ENCODE measurements at regions not wholly inside any gene's neighbourhood (a gene's known extent, or its start where the extent isn't known, plus 50 kb on each side); places are given as distances from the start of the nearest gene placed in this dataset.
A peak's percentile ranks its signal among the peaks of the same experiment; 100 is the strongest.

- H3K4me3 ChIP-seq = no peak overlapping the region
- TF ChIP-seq CTCF (IDR thresholded peaks at IDR 0.05) = no peak
- intact Hi-C loops (cut with DNase I) = no loop called here
These were observed 97.9 kb upstream of the ATP8B1 start for GRCh38 chr18:57900906-57901435.

GRCh38 chr18:57898506-57899124 lies 95.5 kb upstream of the ATP8B1 start:
- DNase-seq (no peak), ATAC-seq (peak; percentile 59)
- no peak for TF ChIP-seq CTCF (IDR thresholded peaks at IDR 0.05)
- Histone ChIP-seq H3K27ac (no peak overlapping the region), H3K27me3 (no peaks in the 10 kb centered on the region), H3K36me3 (no peaks in the 10 kb centered on the region), H3K9me3 (no peaks in the 10 kb centered on the region), H3K4me1 (no peaks in the 10 kb centered on the region), H3K4me3 (no peak overlapping the region)
- intact Hi-C loops (cut with DNase I) = no loop called here

More at GRCh38 chr18:57900906-57901435, 97.9 kb upstream of the ATP8B1 start:
- DNase-seq (no peak), ATAC-seq (no peak)
- H3K9me3 ChIP-seq = no peaks in the 10 kb centered on the region
- no peaks in the 10 kb centered on the region for H3K36me3 ChIP-seq
- H3K4me1 ChIP-seq = no peaks in the 10 kb centered on the region
- H3K27ac ChIP-seq = no peak overlapping the region
- no peaks in the 10 kb centered on the region for H3K27me3 ChIP-seq

GRCh38 chr18:57895182-57895581 lies 92.1 kb upstream of the ATP8B1 start:
- ATAC-seq (no peak), DNase-seq (no peak)
- no peaks in the 10 kb centered on the region for H3K4me1 ChIP-seq
- no peak for TF ChIP-seq CTCF (IDR thresholded peaks at IDR 0.05)
- intact Hi-C loops (cut with DNase I) = no loop called here
- H3K9me3 ChIP-seq = no peaks in the 10 kb centered on the region
- H3K4me3 ChIP-seq = no peak overlapping the region
- H3K27ac ChIP-seq = no peak overlapping the region
- no peaks in the 10 kb centered on the region for H3K27me3 ChIP-seq
- no peaks in the 10 kb centered on the region for H3K36me3 ChIP-seq

GRCh38 chr18:57891707-57892391 lies 88.7 kb upstream of the ATP8B1 start:
- H3K27ac ChIP-seq = no peak overlapping the region
- no peaks in the 10 kb centered on the region for H3K27me3 ChIP-seq
- no peak for TF ChIP-seq CTCF (IDR thresholded peaks at IDR 0.05)
- H3K4me1 ChIP-seq = no peaks in the 10 kb centered on the region
- H3K36me3 ChIP-seq = no peaks in the 10 kb centered on the region
- H3K4me3 ChIP-seq = no peak overlapping the region
- no peak for DNase-seq
- peaks cover 0 to 16% of the 10 kb centered on the region in 2 donors for H3K9me3 ChIP-seq
- ATAC-seq = no peak
- intact Hi-C loops (cut with DNase I) = no loop called here

- DNase-seq (no peak), ATAC-seq (no peak)
- H3K4me3 ChIP-seq = no peak overlapping the region
- no peaks in the 10 kb centered on the region for H3K36me3 ChIP-seq
- no peaks in the 10 kb centered on the region for H3K4me1 ChIP-seq
- no peak for TF ChIP-seq CTCF (IDR thresholded peaks at IDR 0.05)
- H3K9me3 ChIP-seq = peaks cover 0 to 16% of the 10 kb centered on the region in 2 donors
- no peaks in the 10 kb centered on the region for H3K27me3 ChIP-seq
- intact Hi-C loops (cut with DNase I) = no loop called here
- no peak overlapping the region for H3K27ac ChIP-seq
These were observed 87.2 kb upstream of the ATP8B1 start for GRCh38 chr18:57890266-57890665.

All from left lung (tissue), 4 donors.